Hepatocyte (in vitro differentiated cells): ENCODE measurements at regions not wholly inside any gene's neighbourhood (a gene's known extent, or its start where the extent isn't known, plus 50 kb on each side); places are given as distances from the start of the nearest gene placed in this dataset.
"Not testable (repeated sequence)": the region's sequence is repeated elsewhere in the genome, so short reads cannot be mapped to it uniquely, and the experiment has no call there.

ENCODE experiments used
- DNase-seq: peaks from one replicate; pipeline ENCODE4 v3.0.0-alpha.2; 2016; ENCODE audit warnings: low spot score
- H2AFZ ChIP-seq: fragments of 200-600 bp; sonication (generic); 2 replicates; pipeline ENCODE4 v1.6.0; 2016; ENCODE audit warnings: antibody characterized with exemption, mild to moderate bottlenecking
- H3K27ac ChIP-seq: fragments of 200-600 bp; sonication (generic); 2 replicates; pipeline ENCODE4 v1.5.1; 2016; ENCODE audit warnings: mild to moderate bottlenecking
- H3K27me3 ChIP-seq: fragments of 200-600 bp; sonication (generic); 2 replicates; pipeline ENCODE4 v1.6.1; 2016
- H3K36me3 ChIP-seq: fragments of 200-600 bp; sonication (generic); replicated peaks from 2 replicates; pipeline ENCODE4 v1.5.1; 2016; ENCODE audit warnings: low read depth; ENCODE audit not compliant: insufficient read depth
- H3K4me1 ChIP-seq: fragments of 200-600 bp; sonication (generic); 2 replicates; pipeline ENCODE4 v1.5.1; 2016; ENCODE audit warnings: mild to moderate bottlenecking, moderate library complexity; ENCODE audit not compliant: insufficient read depth
- H3K4me2 ChIP-seq: fragments of 200-600 bp; sonication (generic); 2 replicates; pipeline ENCODE4 v1.6.0; 2016
- H3K4me3 ChIP-seq: fragments of 200-600 bp; sonication (generic); 2 replicates; pipeline ENCODE4 v1.5.1; 2016; ENCODE audit warnings: mild to moderate bottlenecking
- H3K79me2 ChIP-seq: fragments of 200-600 bp; sonication (generic); 2 replicates; pipeline ENCODE4 v1.6.0; 2017; ENCODE audit warnings: mild to moderate bottlenecking
- H3K9me2 ChIP-seq: fragments of 200-600 bp; sonication (generic); replicated peaks from 2 replicates; pipeline ENCODE4 v1.6.0; 2017; ENCODE audit warnings: mild to moderate bottlenecking; ENCODE audit not compliant: insufficient read depth
- H3K9me3 ChIP-seq: fragments of 200-600 bp; sonication (generic); 2 replicates; pipeline ENCODE4 v1.5.1; 2016; ENCODE audit warnings: low read depth, mild to moderate bottlenecking
- H4K20me1 ChIP-seq: fragments of 200-600 bp; sonication (generic); 2 replicates; pipeline ENCODE4 v1.6.0; 2016; ENCODE audit warnings: mild to moderate bottlenecking; ENCODE audit not compliant: insufficient read depth, poor library complexity, severe bottlenecking
- EZH2 ChIP-seq: fragments of 200-600 bp; sonication (generic); IDR thresholded peaks from 2 replicates; pipeline ENCODE4 v1.6.1; 2016; ENCODE audit warnings: antibody characterized with exemption, mild to moderate bottlenecking, borderline replicate concordance
- EZH2phosphoT487 ChIP-seq: fragments of 200-600 bp; sonication (generic); IDR thresholded peaks from one replicate; pipeline ENCODE4 v1.6.1; 2018; ENCODE audit warnings: antibody characterized with exemption, mild to moderate bottlenecking, low read depth, moderate library complexity; ENCODE audit not compliant: unreplicated experiment, severe bottlenecking
- WGBS: methylation state at CpG from one replicate; pipeline ENCODE4 v1.1.6; 2016; ENCODE audit warnings: low lambda C conversion rate; ENCODE audit errors: missing lambda C conversion rate; 5-methylcytosine and 5-hydroxymethylcytosine counted together
- TF ChIP-seq, protein P1 (sequence below): fragments of 200-600 bp; sonication (generic); IDR thresholded peaks from 2 replicates; pipeline ENCODE4 v1.5.1; 2016; ENCODE audit warnings: antibody characterized with exemption, mild to moderate bottlenecking; ENCODE audit not compliant: poor library complexity

DNA sequence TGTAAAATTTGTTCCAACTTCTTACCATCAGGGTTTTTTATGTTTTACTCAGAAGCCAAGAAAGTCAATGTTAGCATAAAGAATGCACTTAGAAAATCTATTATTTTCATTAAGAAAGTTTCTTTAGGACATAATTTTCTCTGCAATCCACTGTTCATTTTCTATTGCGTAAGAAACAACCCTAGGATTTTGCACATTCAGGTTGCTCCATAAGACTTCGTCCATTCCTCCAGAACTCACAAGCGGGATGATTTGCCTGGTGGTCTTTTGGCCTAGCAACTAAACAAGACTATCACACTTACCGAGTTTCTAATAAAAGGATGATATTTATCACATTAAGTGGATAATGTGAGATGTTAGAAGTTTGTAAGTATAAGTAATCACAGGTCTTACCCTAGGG, 376.3 kb upstream of the INTU start:
- Histone ChIP-seq H3K27me3 (no peaks in the 10 kb centered on the region), H3K9me2 (no peaks in the 10 kb centered on the region), H2AFZ (no peak overlapping the region), H3K4me2 (no peak overlapping the region), H3K4me3 (no peak overlapping the region), H3K79me2 (no peaks in the 10 kb centered on the region), H4K20me1 (no peaks in the 10 kb centered on the region), H3K9me3 (no peaks in the 10 kb centered on the region), H3K36me3 (no peaks in the 10 kb centered on the region), H3K4me1 (no peaks in the 10 kb centered on the region), H3K27ac (no peak overlapping the region)
- DNase-seq, result no peak
- WGBS, result 96% methylated on average over 4 of the region's 4 CpGs
- TF ChIP-seq EZH2, result no peak
- no peak for TF ChIP-seq EZH2phosphoT487
- TF ChIP-seq, protein P1, sequence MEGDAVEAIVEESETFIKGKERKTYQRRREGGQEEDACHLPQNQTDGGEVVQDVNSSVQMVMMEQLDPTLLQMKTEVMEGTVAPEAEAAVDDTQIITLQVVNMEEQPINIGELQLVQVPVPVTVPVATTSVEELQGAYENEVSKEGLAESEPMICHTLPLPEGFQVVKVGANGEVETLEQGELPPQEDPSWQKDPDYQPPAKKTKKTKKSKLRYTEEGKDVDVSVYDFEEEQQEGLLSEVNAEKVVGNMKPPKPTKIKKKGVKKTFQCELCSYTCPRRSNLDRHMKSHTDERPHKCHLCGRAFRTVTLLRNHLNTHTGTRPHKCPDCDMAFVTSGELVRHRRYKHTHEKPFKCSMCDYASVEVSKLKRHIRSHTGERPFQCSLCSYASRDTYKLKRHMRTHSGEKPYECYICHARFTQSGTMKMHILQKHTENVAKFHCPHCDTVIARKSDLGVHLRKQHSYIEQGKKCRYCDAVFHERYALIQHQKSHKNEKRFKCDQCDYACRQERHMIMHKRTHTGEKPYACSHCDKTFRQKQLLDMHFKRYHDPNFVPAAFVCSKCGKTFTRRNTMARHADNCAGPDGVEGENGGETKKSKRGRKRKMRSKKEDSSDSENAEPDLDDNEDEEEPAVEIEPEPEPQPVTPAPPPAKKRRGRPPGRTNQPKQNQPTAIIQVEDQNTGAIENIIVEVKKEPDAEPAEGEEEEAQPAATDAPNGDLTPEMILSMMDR, result no peak

- no peaks in the 10 kb centered on the region for H3K4me1 ChIP-seq
- H3K79me2 ChIP-seq, result no peaks in the 10 kb centered on the region
- WGBS, result 56% methylated on average over 1 of the region's 1 CpG
- no peaks in the 10 kb centered on the region for H3K9me3 ChIP-seq
- no peak overlapping the region for H3K4me2 ChIP-seq
- DNase-seq, result no peak
- no peaks in the 10 kb centered on the region for H3K27me3 ChIP-seq
- H3K27ac ChIP-seq, result no peak overlapping the region
- no peak overlapping the region for H3K4me3 ChIP-seq
- H3K36me3 ChIP-seq, result no peaks in the 10 kb centered on the region
- no peaks in the 10 kb centered on the region for H3K9me2 ChIP-seq
- TF ChIP-seq, protein P1, result no peak
- no peak for TF ChIP-seq EZH2
- no peak for TF ChIP-seq EZH2phosphoT487
- no peaks in the 10 kb centered on the region for H4K20me1 ChIP-seq
- H2AFZ ChIP-seq, result no peak overlapping the region
Measured at GRCh38 chr4:127261476-127261875, 371.3 kb upstream of the INTU start.

DNA sequence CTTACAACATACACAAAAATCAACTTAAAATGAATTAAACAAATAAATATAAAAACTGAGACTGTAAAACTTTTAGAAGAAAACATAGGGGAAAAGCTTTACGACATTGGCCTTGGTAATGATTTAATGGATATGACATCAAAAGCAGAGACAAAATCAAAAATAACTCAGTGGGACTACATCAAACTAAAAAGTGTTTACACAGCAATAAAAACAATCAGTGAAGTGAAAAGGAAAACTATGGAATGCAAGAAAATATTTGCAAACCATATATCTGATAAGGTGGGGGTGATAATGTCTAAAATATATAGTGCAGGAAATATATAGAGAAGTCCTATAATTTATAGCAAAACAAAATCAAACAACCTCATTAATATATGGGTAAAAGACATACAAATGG, 364.4 kb upstream of the INTU start:
- no peaks in the 10 kb centered on the region for H3K9me3 ChIP-seq
- no peaks in the 10 kb centered on the region for H3K4me1 ChIP-seq
- 86% methylated on average over 1 of the region's 1 CpG for WGBS
- no peak for DNase-seq
- H3K36me3 ChIP-seq, result no peaks in the 10 kb centered on the region
- H3K9me2 ChIP-seq, result no peaks in the 10 kb centered on the region
- H2AFZ ChIP-seq, result no peak overlapping the region
- H3K27ac ChIP-seq, result no peak overlapping the region
- no peak overlapping the region for H3K4me3 ChIP-seq
- no peaks in the 10 kb centered on the region for H3K27me3 ChIP-seq
- no peaks in the 10 kb centered on the region for H3K79me2 ChIP-seq
- no peaks in the 10 kb centered on the region for H4K20me1 ChIP-seq
- no peak for TF ChIP-seq EZH2phosphoT487
- TF ChIP-seq, protein P1, result no peak
- no peak for TF ChIP-seq EZH2
- no peak overlapping the region for H3K4me2 ChIP-seq

GRCh38 chr4:127277023-127277422, 355.7 kb upstream of the INTU start:
- DNase-seq, H3K27me3 ChIP-seq, H3K4me2 ChIP-seq, H3K27ac ChIP-seq, H3K9me3 ChIP-seq, H3K4me1 ChIP-seq, H3K36me3 ChIP-seq, H3K4me3 ChIP-seq, H2AFZ ChIP-seq, H3K79me2 ChIP-seq, H3K9me2 ChIP-seq, H4K20me1 ChIP-seq: not testable (repeated sequence)
- 79% methylated on average over 3 of the region's 3 CpGs for WGBS
